K562 (cell line): ENCODE measurements at regions not wholly inside any gene's neighbourhood (a gene's known extent, or its start where the extent isn't known, plus 50 kb on each side); places are given as distances from the start of the nearest gene placed in this dataset.

Experiments used
- RFX1 ChIP-seq: fragments of 450-650 bp; IDR thresholded peaks from 2 replicates; pipeline ENCODE4 v1.6.1; 2016; ENCODE audit warnings: mild to moderate bottlenecking, moderate library complexity
- TCF7L2 ChIP-seq: fragments of 150-350 bp; IDR thresholded peaks from 2 replicates; pipeline ENCODE4 v1.6.1; 2016; ENCODE audit warnings: low read depth, mild to moderate bottlenecking, low read length, moderate library complexity
- TF ChIP-seq, protein P1 (sequence below), 3 experiments: IDR thresholded peaks in 2 of 3; conservative IDR thresholded peaks in 1 of 3; 2 replicates each; pipeline ENCODE4 v1.5.1; 2011 to 2012; ENCODE audit warnings: low read length in 3 of 3, mild to moderate bottlenecking in 3 of 3, control low read depth in 2 of 3, improper control_type of control experiment in 1 of 3, inconsistent platforms in 1 of 3, low read depth in 1 of 3, mixed read lengths in 1 of 3, moderate library complexity in 1 of 3; ENCODE audit not compliant: insufficient read depth in 2 of 3

- TF ChIP-seq TCF7L2 (no peak), RFX1 (no peak)
- TF ChIP-seq, protein P1, sequence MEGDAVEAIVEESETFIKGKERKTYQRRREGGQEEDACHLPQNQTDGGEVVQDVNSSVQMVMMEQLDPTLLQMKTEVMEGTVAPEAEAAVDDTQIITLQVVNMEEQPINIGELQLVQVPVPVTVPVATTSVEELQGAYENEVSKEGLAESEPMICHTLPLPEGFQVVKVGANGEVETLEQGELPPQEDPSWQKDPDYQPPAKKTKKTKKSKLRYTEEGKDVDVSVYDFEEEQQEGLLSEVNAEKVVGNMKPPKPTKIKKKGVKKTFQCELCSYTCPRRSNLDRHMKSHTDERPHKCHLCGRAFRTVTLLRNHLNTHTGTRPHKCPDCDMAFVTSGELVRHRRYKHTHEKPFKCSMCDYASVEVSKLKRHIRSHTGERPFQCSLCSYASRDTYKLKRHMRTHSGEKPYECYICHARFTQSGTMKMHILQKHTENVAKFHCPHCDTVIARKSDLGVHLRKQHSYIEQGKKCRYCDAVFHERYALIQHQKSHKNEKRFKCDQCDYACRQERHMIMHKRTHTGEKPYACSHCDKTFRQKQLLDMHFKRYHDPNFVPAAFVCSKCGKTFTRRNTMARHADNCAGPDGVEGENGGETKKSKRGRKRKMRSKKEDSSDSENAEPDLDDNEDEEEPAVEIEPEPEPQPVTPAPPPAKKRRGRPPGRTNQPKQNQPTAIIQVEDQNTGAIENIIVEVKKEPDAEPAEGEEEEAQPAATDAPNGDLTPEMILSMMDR (IDR thresholded peaks at IDR 0.05 in 2 of 3, conservative IDR thresholded peaks at IDR 0.05 in 1 of 3; ENCODE audit: insufficient read depth in 2 of 3, low read depth in 1 of 3, low read length in 3 of 3), result no peak
These were observed 314.6 kb upstream of the GATB start for GRCh38 chr4:152075253-152075928.
